ENCODE measurements at regions not wholly inside any gene's neighbourhood (a gene's known extent, or its start where the extent isn't known, plus 50 kb on each side); places are given as distances from the start of the nearest gene placed in this dataset.
"Not testable (repeated sequence)": the region's sequence is repeated elsewhere in the genome, so short reads cannot be mapped to it uniquely, and the experiment has no call there.

GRCh38 chr4:81790477-81790876 is 318.8 kb upstream of the RASGEF1B start:
- DNase-seq (ENCODE audit: extremely low read depth, low read depth, low spot score): no peak

- DNase-seq (ENCODE audit: extremely low read depth, low read depth, low spot score): no peak
These were observed 318.2 kb upstream of the RASGEF1B start for GRCh38 chr4:81789741-81790399.

- DNase-seq (ENCODE audit: extremely low read depth, low read depth, low spot score): no peak
These were observed 317.5 kb upstream of the RASGEF1B start for GRCh38 chr4:81789158-81789557.

GRCh38 chr4:81786766-81787165 is 315.1 kb upstream of the RASGEF1B start:
- DNase-seq (ENCODE audit: extremely low read depth, low read depth, low spot score): no peak

GRCh38 chr4:81786063-81786763 is 314.5 kb upstream of the RASGEF1B start:
- DNase-seq (ENCODE audit: extremely low read depth, low read depth, low spot score): no peak

- DNase-seq (ENCODE audit: extremely low read depth, low read depth, low spot score): no peak
These were observed 313.6 kb upstream of the RASGEF1B start for GRCh38 chr4:81785338-81785737.

GRCh38 chr4:81783558-81783957 is 311.9 kb upstream of the RASGEF1B start:
- no peak for DNase-seq (ENCODE audit: extremely low read depth, low read depth, low spot score)

GRCh38 chr4:81781799-81782198 is 310.1 kb upstream of the RASGEF1B start:
- no peak for DNase-seq (ENCODE audit: extremely low read depth, low read depth, low spot score)

- DNase-seq (ENCODE audit: extremely low read depth, low read depth, low spot score): not testable (repeated sequence)
These were observed 306.0 kb upstream of the RASGEF1B start for GRCh38 chr4:81777718-81778117.

GRCh38 chr4:81776794-81777193 is 305.1 kb upstream of the RASGEF1B start:
- no peak for DNase-seq (ENCODE audit: extremely low read depth, low read depth, low spot score)

GRCh38 chr4:81773557-81773956 is 301.9 kb upstream of the RASGEF1B start:
- no peak for DNase-seq (ENCODE audit: extremely low read depth, low read depth, low spot score)

- no peak for DNase-seq (ENCODE audit: extremely low read depth, low read depth, low spot score)
These were observed 300.0 kb upstream of the RASGEF1B start for GRCh38 chr4:81771721-81772120.

GRCh38 chr4:81769244-81769643 is 297.5 kb upstream of the RASGEF1B start:
- DNase-seq (ENCODE audit: extremely low read depth, low read depth, low spot score): no peak

- DNase-seq (ENCODE audit: extremely low read depth, low read depth, low spot score): no peak
These were observed 287.0 kb upstream of the RASGEF1B start for GRCh38 chr4:81758574-81759264.

GRCh38 chr4:81757691-81758090 is 286.0 kb upstream of the RASGEF1B start:
- no peak for DNase-seq (ENCODE audit: extremely low read depth, low read depth, low spot score)

GRCh38 chr4:81756973-81757372 is 285.3 kb upstream of the RASGEF1B start:
- no peak for DNase-seq (ENCODE audit: extremely low read depth, low read depth, low spot score)

- DNase-seq (ENCODE audit: extremely low read depth, low read depth, low spot score): no peak
These were observed 284.3 kb upstream of the RASGEF1B start for GRCh38 chr4:81756042-81756441.

- DNase-seq (ENCODE audit: extremely low read depth, low read depth, low spot score): no peak
These were observed 282.5 kb upstream of the RASGEF1B start for GRCh38 chr4:81754169-81754568.

- no peak for DNase-seq (ENCODE audit: extremely low read depth, low read depth, low spot score)
These were observed 280.0 kb upstream of the RASGEF1B start for GRCh38 chr4:81751531-81752289.

GRCh38 chr4:81747242-81747930 is 275.7 kb upstream of the RASGEF1B start:
- peak; percentile 3 for DNase-seq (ENCODE audit: extremely low read depth, low read depth, low spot score)

- DNase-seq (ENCODE audit: extremely low read depth, low read depth, low spot score): no peak
These were observed 275.1 kb upstream of the RASGEF1B start for GRCh38 chr4:81746773-81747172.

Measured in glomerular endothelial cell (primary cell).